GM11168 (cell line): ENCODE measurements at regions not wholly inside any gene's neighbourhood (a gene's known extent, or its start where the extent isn't known, plus 50 kb on each side); places are given as distances from the start of the nearest gene placed in this dataset.

Experiments used
- in situ Hi-C: fragments of 300-500 bp; cut with MboI; formaldehyde crosslinking; loops from one replicate; pipeline ENCODE4 v1.12.0; 2022; ENCODE audit warnings: low sequenced_read_pairs; ENCODE audit not compliant: unreplicated experiment

GRCh38 chr14:89637581-89637980 is 220.5 kb upstream of the FOXN3 start:
- in situ Hi-C loops: no loop called here

GRCh38 chr14:89635615-89636014 is 218.6 kb upstream of the FOXN3 start:
- in situ Hi-C loops: no loop called here

GRCh38 chr14:89634037-89634436 is 217.0 kb upstream of the FOXN3 start:
- in situ Hi-C loops: no loop called here

GRCh38 chr14:89630101-89630829 is 213.2 kb upstream of the FOXN3 start:
- in situ Hi-C loops: no loop called here

GRCh38 chr14:89629383-89629782 is 212.3 kb upstream of the FOXN3 start:
- in situ Hi-C loops: loop anchor here (10.0 kb wide), 1 partner anchor 205 kb away; no protein-coding TSS in a partner anchor

- in situ Hi-C loops: loop anchor here (10.0 kb wide), 1 partner anchor 204 kb away; no protein-coding TSS in a partner anchor
Measured at GRCh38 chr14:89628521-89628920, 211.5 kb upstream of the FOXN3 start.

GRCh38 chr14:89626233-89626806 is 209.3 kb upstream of the FOXN3 start:
- in situ Hi-C loops: loop anchor here (10.0 kb wide), 1 partner anchor 202 kb away; no protein-coding TSS in a partner anchor

GRCh38 chr14:89625731-89626232 is 208.7 kb upstream of the FOXN3 start:
- in situ Hi-C loops: loop anchor here (10.0 kb wide), 1 partner anchor 201 kb away; no protein-coding TSS in a partner anchor

GRCh38 chr14:89625244-89625713 is 208.2 kb upstream of the FOXN3 start:
- in situ Hi-C loops: loop anchor here (10.0 kb wide), 1 partner anchor 200 kb away; no protein-coding TSS in a partner anchor

- in situ Hi-C loops: loop anchor here (10.0 kb wide), 1 partner anchor 200 kb away; no protein-coding TSS in a partner anchor
Measured at GRCh38 chr14:89624500-89625156, 207.6 kb upstream of the FOXN3 start.

GRCh38 chr14:89621791-89622638 is 205.0 kb upstream of the FOXN3 start:
- in situ Hi-C loops: loop anchor here (10.0 kb wide), 1 partner anchor 197 kb away; no protein-coding TSS in a partner anchor

- in situ Hi-C loops: loop anchor here (10.0 kb wide), 1 partner anchor 196 kb away; no protein-coding TSS in a partner anchor
Measured at GRCh38 chr14:89621009-89621421, 204.0 kb upstream of the FOXN3 start.

- in situ Hi-C loops: loop anchor here (10.0 kb wide), 1 partner anchor 196 kb away; no protein-coding TSS in a partner anchor
Measured at GRCh38 chr14:89620436-89620835, 203.4 kb upstream of the FOXN3 start.

- in situ Hi-C loops: loop anchor here (10.0 kb wide), 1 partner anchor 295 kb away; no protein-coding TSS in a partner anchor
Measured at GRCh38 chr14:89619596-89619995, 202.6 kb upstream of the FOXN3 start.

- in situ Hi-C loops: loop anchor here (10.0 kb wide), 1 partner anchor 296 kb away; no protein-coding TSS in a partner anchor
Measured at GRCh38 chr14:89618811-89619551, 201.9 kb upstream of the FOXN3 start.

GRCh38 chr14:89618330-89618708 is 201.3 kb upstream of the FOXN3 start:
- in situ Hi-C loops: loop anchor here (10.0 kb wide), 1 partner anchor 296 kb away; no protein-coding TSS in a partner anchor

GRCh38 chr14:89617481-89618329 is 200.7 kb upstream of the FOXN3 start:
- in situ Hi-C loops: loop anchor here (10.0 kb wide), 1 partner anchor 297 kb away; no protein-coding TSS in a partner anchor
